ENCODE measurements at regions not wholly inside any gene's neighbourhood (a gene's known extent, or its start where the extent isn't known, plus 50 kb on each side); places are given as distances from the start of the nearest gene placed in this dataset.

DNA sequence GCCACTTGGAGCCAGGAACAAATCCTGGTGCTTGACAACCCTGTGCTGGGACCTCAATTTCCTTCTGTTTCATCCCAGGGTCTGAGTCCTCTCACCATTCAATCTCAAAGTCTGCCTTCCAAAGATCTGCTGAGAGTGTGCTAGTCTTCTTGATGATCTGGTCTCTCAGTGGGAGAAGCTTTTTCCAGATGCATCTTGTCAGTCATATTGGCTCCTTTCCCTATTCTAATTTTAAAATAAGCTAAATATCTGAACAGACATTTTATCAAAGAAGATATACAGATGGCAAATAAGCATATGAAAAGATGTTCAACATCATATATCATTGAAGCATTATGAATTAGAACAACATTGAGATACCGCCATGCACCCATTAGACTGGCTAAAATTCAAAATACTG, 469.3 kb downstream of the NEBL start:
- 74% methylated on average over 1 of the region's 1 CpG for WGBS
- H3K4me3 ChIP-seq (ENCODE audit: low read depth in 1 of 3, low read length in 3 of 3), result no peak overlapping the region

DNA sequence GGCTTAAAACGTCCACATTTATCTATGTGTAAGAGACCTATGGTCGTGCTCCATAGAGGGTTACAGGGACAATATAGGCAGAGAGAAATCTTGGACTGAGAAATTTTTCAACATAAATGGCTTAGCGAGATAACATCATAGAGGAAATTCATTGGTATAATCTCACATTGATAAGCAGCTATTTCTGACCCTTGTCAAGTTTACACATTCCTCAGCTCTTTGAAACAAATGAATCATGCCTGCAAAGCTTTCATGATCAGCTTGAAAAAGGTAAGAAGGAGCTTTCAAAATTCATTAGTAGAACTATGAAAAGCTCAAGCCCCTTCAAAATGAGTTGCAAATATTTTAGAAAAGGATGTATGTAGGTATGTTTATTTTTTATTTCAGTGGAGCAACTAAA, 478.8 kb downstream of the NEBL start:
- TF ChIP-seq, protein P1, sequence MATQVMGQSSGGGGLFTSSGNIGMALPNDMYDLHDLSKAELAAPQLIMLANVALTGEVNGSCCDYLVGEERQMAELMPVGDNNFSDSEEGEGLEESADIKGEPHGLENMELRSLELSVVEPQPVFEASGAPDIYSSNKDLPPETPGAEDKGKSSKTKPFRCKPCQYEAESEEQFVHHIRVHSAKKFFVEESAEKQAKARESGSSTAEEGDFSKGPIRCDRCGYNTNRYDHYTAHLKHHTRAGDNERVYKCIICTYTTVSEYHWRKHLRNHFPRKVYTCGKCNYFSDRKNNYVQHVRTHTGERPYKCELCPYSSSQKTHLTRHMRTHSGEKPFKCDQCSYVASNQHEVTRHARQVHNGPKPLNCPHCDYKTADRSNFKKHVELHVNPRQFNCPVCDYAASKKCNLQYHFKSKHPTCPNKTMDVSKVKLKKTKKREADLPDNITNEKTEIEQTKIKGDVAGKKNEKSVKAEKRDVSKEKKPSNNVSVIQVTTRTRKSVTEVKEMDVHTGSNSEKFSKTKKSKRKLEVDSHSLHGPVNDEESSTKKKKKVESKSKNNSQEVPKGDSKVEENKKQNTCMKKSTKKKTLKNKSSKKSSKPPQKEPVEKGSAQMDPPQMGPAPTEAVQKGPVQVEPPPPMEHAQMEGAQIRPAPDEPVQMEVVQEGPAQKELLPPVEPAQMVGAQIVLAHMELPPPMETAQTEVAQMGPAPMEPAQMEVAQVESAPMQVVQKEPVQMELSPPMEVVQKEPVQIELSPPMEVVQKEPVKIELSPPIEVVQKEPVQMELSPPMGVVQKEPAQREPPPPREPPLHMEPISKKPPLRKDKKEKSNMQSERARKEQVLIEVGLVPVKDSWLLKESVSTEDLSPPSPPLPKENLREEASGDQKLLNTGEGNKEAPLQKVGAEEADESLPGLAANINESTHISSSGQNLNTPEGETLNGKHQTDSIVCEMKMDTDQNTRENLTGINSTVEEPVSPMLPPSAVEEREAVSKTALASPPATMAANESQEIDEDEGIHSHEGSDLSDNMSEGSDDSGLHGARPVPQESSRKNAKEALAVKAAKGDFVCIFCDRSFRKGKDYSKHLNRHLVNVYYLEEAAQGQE (IDR thresholded peaks at IDR 0.05), result no peak
- TF ChIP-seq HNF4A (conservative IDR thresholded peaks at IDR 0.05) (no peak), TAF1 (conservative IDR thresholded peaks at IDR 0.05) (no peak), RAD21 (IDR thresholded peaks at IDR 0.05) (no peak), EGR1 (IDR thresholded peaks at IDR 0.05; ENCODE audit: low read depth in 2 of 2) (no peak), GABPA (IDR thresholded peaks at IDR 0.05 in 1 of 2, conservative IDR thresholded peaks at IDR 0.05 in 1 of 2) (no peak), RXRA (IDR thresholded peaks at IDR 0.05) (no peak), FOXA1 (IDR thresholded peaks at IDR 0.05) (no peak), FOXA2 (IDR thresholded peaks at IDR 0.05) (no peak), HNF4G (IDR thresholded peaks at IDR 0.05) (no peak), NR2F2 (IDR thresholded peaks at IDR 0.05) (no peak), SP1 (IDR thresholded peaks at IDR 0.05) (no peak), YY1 (IDR thresholded peaks at IDR 0.05) (no peak), JUND (IDR thresholded peaks at IDR 0.05) (no peak)
- TF ChIP-seq, protein P2, sequence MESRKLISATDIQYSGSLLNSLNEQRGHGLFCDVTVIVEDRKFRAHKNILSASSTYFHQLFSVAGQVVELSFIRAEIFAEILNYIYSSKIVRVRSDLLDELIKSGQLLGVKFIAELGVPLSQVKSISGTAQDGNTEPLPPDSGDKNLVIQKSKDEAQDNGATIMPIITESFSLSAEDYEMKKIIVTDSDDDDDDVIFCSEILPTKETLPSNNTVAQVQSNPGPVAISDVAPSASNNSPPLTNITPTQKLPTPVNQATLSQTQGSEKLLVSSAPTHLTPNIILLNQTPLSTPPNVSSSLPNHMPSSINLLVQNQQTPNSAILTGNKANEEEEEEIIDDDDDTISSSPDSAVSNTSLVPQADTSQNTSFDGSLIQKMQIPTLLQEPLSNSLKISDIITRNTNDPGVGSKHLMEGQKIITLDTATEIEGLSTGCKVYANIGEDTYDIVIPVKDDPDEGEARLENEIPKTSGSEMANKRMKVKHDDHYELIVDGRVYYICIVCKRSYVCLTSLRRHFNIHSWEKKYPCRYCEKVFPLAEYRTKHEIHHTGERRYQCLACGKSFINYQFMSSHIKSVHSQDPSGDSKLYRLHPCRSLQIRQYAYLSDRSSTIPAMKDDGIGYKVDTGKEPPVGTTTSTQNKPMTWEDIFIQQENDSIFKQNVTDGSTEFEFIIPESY (IDR thresholded peaks at IDR 0.05), result no peak
- TF ChIP-seq, protein P3, sequence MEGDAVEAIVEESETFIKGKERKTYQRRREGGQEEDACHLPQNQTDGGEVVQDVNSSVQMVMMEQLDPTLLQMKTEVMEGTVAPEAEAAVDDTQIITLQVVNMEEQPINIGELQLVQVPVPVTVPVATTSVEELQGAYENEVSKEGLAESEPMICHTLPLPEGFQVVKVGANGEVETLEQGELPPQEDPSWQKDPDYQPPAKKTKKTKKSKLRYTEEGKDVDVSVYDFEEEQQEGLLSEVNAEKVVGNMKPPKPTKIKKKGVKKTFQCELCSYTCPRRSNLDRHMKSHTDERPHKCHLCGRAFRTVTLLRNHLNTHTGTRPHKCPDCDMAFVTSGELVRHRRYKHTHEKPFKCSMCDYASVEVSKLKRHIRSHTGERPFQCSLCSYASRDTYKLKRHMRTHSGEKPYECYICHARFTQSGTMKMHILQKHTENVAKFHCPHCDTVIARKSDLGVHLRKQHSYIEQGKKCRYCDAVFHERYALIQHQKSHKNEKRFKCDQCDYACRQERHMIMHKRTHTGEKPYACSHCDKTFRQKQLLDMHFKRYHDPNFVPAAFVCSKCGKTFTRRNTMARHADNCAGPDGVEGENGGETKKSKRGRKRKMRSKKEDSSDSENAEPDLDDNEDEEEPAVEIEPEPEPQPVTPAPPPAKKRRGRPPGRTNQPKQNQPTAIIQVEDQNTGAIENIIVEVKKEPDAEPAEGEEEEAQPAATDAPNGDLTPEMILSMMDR (IDR thresholded peaks at IDR 0.05; ENCODE audit: low read depth, low read length, missing input control), result no peak
- TF ChIP-seq, protein P4, sequence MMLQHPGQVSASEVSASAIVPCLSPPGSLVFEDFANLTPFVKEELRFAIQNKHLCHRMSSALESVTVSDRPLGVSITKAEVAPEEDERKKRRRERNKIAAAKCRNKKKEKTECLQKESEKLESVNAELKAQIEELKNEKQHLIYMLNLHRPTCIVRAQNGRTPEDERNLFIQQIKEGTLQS (IDR thresholded peaks at IDR 0.05), result no peak
- TF ChIP-seq, protein P5, sequence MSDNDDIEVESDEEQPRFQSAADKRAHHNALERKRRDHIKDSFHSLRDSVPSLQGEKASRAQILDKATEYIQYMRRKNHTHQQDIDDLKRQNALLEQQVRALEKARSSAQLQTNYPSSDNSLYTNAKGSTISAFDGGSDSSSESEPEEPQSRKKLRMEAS (IDR thresholded peaks at IDR 0.05), result no peak
- Histone ChIP-seq H3K4me3 (ENCODE audit: low read depth in 1 of 3, low read length in 3 of 3) (no peak overlapping the region), H3K9ac (ENCODE audit: low read depth in 1 of 2, low read length in 2 of 2) (no peak overlapping the region), H3K4me1 (ENCODE audit: control insufficient read depth in 4 of 4, insufficient read depth in 4 of 4, low read length in 3 of 4) (no peaks in the 10 kb centered on the region), H3K36me3 (ENCODE audit: control insufficient read depth in 4 of 4, insufficient read depth in 3 of 4, low read depth in 1 of 4, low read length in 3 of 4) (no peaks in the 10 kb centered on the region), H3K27me3 (ENCODE audit: control insufficient read depth in 4 of 4, insufficient read depth in 4 of 4, low read length in 3 of 4) (no peaks in the 10 kb centered on the region), H3K9me3 (ENCODE audit: control insufficient read depth in 4 of 4, low read length in 3 of 4) (peaks cover 0 to 2% (median 0%) of the 10 kb centered on the region in 4 donors), H3K27ac (ENCODE audit: low read depth in 1 of 2, low read length in 2 of 2) (no peak overlapping the region)
- 32% methylated on average over 3 of the region's 3 CpGs for WGBS
- DNase-seq (ENCODE audit: low spot score), result no peak

More for the DNA sequence above, 469.3 kb downstream of the NEBL start:
- Histone ChIP-seq H3K9me3 (ENCODE audit: control insufficient read depth in 4 of 4, low read length in 3 of 4) (peaks cover 0 to 8% (median under 1%) of the 10 kb centered on the region in 4 donors), H3K36me3 (ENCODE audit: control insufficient read depth in 4 of 4, insufficient read depth in 3 of 4, low read depth in 1 of 4, low read length in 3 of 4) (no peaks in the 10 kb centered on the region), H3K9ac (ENCODE audit: low read depth in 1 of 2, low read length in 2 of 2) (no peak overlapping the region), H3K27ac (ENCODE audit: low read depth in 1 of 2, low read length in 2 of 2) (no peak overlapping the region), H3K4me1 (ENCODE audit: control insufficient read depth in 4 of 4, insufficient read depth in 4 of 4, low read length in 3 of 4) (no peaks in the 10 kb centered on the region), H3K27me3 (ENCODE audit: control insufficient read depth in 4 of 4, insufficient read depth in 4 of 4, low read length in 3 of 4) (no peaks in the 10 kb centered on the region)
- DNase-seq (ENCODE audit: low spot score), result no peak
- no peak for TF ChIP-seq TAF1 (conservative IDR thresholded peaks at IDR 0.05)
- TF ChIP-seq GABPA (IDR thresholded peaks at IDR 0.05 in 1 of 2, conservative IDR thresholded peaks at IDR 0.05 in 1 of 2), result no peak
- TF ChIP-seq JUND (IDR thresholded peaks at IDR 0.05), result no peak
- no peak for TF ChIP-seq FOXA2 (IDR thresholded peaks at IDR 0.05)
- TF ChIP-seq, protein P3 (IDR thresholded peaks at IDR 0.05; ENCODE audit: low read depth, low read length, missing input control), result no peak
- TF ChIP-seq EGR1 (IDR thresholded peaks at IDR 0.05; ENCODE audit: low read depth in 2 of 2), result no peak
- no peak for TF ChIP-seq HNF4G (IDR thresholded peaks at IDR 0.05)
- no peak for TF ChIP-seq YY1 (IDR thresholded peaks at IDR 0.05)
- TF ChIP-seq, protein P5 (IDR thresholded peaks at IDR 0.05), result no peak
- no peak for TF ChIP-seq SP1 (IDR thresholded peaks at IDR 0.05)

Data from liver (tissue), 8 donors.